GM12864 (cell line): ENCODE measurements at regions not wholly inside any gene's neighbourhood (a gene's known extent, or its start where the extent isn't known, plus 50 kb on each side); places are given as distances from the start of the nearest gene placed in this dataset.

ENCODE experiments used
- DNase-seq: peaks from one replicate; pipeline ENCODE4 v3.0.0-alpha.2; 2011; ENCODE audit warnings: low read depth
- H3K4me3 ChIP-seq: 2 replicates; pipeline ENCODE4 v1.5.1; 2011; ENCODE audit warnings: mild to moderate bottlenecking, low read depth, low read length, control low read depth
- TF ChIP-seq, protein P1 (sequence below): IDR thresholded peaks from 2 replicates; pipeline ENCODE4 v1.5.1; 2011; ENCODE audit warnings: low read depth, mild to moderate bottlenecking, moderate library complexity, low read length, control low read depth, inconsistent platforms; ENCODE audit errors: missing control alignments

DNA sequence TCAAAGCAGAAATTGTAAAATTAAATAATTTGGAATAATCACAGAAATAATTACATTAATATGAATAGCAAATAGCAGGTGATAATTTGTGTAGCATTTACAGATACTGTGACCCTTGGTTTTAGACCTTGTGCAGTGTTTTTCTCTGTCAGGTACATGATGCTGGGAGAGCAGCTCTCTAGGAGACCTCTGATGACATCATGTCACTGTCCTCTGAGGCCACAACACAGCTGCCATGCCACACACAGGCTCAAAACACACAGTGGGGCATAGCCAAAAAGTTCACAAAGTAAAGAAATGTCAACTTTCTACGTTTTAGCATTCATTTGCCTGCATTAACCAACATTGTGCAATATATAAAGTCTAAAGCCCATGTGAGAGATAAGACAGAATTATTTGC lies 71.8 kb upstream of the ZBTB20 start:
- H3K4me3 ChIP-seq = no peak overlapping the region
- DNase-seq = no peak
- TF ChIP-seq, protein P1, sequence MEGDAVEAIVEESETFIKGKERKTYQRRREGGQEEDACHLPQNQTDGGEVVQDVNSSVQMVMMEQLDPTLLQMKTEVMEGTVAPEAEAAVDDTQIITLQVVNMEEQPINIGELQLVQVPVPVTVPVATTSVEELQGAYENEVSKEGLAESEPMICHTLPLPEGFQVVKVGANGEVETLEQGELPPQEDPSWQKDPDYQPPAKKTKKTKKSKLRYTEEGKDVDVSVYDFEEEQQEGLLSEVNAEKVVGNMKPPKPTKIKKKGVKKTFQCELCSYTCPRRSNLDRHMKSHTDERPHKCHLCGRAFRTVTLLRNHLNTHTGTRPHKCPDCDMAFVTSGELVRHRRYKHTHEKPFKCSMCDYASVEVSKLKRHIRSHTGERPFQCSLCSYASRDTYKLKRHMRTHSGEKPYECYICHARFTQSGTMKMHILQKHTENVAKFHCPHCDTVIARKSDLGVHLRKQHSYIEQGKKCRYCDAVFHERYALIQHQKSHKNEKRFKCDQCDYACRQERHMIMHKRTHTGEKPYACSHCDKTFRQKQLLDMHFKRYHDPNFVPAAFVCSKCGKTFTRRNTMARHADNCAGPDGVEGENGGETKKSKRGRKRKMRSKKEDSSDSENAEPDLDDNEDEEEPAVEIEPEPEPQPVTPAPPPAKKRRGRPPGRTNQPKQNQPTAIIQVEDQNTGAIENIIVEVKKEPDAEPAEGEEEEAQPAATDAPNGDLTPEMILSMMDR = no peak

DNA sequence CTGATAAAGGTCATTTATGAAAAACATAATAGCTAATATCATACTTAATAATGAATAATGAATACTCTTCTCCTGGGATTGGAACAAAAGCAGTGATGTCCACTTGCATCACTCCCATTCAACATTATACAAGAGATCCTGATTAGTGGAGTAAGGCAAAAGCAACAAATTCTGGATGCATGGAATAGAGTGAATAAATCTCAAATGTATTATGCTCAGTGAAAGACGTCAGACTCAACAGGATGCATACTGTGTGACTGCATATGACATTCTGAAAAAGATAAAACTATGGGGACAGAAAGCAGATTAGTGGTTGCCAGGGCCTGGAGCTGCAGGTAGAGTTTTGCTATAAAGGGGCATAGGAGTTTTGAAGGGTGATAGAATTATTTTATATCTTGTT lies 77.6 kb upstream of the ZBTB20 start:
- H3K4me3 ChIP-seq = no peak overlapping the region
- TF ChIP-seq, protein P1 = no peak
- DNase-seq = no peak

DNA sequence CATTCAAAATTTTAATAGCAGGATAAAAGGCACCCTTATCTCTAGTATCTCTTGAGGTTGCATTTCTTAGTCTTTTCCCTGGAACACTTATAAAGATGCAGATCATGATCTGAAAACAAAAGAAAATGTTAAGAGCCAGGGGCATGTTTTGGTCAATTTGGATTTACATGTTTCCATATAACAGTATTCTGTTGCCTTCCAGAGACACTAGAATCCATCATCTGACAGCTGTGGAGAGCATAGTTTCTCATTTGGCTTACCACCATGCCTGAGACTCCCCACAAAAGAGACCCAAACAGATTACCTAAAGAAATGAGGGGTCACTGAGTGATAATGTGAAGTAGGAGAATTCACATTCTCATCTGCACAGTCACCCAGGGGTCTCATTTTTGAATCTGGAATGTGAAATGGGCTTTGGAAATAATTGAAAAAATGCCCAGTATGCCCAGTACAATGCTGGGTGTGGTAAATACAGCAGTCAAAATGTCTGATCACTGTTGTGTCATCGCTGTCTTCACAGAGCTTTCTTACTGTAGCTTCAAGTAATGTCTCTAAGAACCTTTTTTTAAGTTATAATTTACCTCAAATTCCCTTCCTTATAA lies 79.9 kb upstream of the ZBTB20 start:
- H3K4me3 ChIP-seq = no peak overlapping the region
- DNase-seq = no peak
- TF ChIP-seq, protein P1 = no peak

- TF ChIP-seq, protein P1 = no peak
- no peak overlapping the region for H3K4me3 ChIP-seq
- DNase-seq = no peak
Observed at GRCh38 chr3:115227461-115227860, 80.4 kb upstream of the ZBTB20 start.

- no peak overlapping the region for H3K4me3 ChIP-seq
- no peak for DNase-seq
- TF ChIP-seq, protein P1 = no peak
Observed at GRCh38 chr3:115228266-115228665, 81.2 kb upstream of the ZBTB20 start.

- DNase-seq = no peak
- TF ChIP-seq, protein P1 = no peak
- no peak overlapping the region for H3K4me3 ChIP-seq
Observed at GRCh38 chr3:115232167-115232566, 85.1 kb upstream of the ZBTB20 start.

DNA sequence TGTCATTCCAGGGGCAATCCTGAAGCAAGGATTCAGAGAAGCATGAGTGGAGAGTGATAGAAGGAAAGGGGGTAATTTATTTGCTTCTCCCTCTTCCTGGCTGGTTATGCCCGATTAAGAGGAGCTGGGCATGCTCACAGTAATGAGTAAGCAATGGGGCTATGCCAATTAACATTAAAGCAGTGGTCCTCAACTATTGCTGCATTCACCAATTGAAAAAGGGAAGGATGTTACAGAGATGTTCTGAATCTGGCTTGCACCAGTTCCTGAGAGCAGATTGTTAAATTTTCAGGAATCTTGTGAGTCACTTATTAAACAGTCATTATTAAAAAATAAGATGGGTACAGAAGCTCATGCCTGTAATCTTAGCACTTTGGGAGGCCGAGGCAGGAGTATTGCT lies 85.9 kb upstream of the ZBTB20 start:
- TF ChIP-seq, protein P1 = no peak
- no peak for DNase-seq
- H3K4me3 ChIP-seq = no peak overlapping the region
